NOMO-1 (cell line): ENCODE measurements at regions not wholly inside any gene's neighbourhood (a gene's known extent, or its start where the extent isn't known, plus 50 kb on each side); places are given as distances from the start of the nearest gene placed in this dataset.
"Not testable (repeated sequence)": the region's sequence is repeated elsewhere in the genome, so short reads cannot be mapped to it uniquely, and the experiment has no call there.

Source experiments
- DNase-seq, 2 experiments: peaks; one replicate each; lab custom pipeline; 2025; ENCODE audit not compliant: unreplicated experiment in 2 of 2; lab: John Stamatoyannopoulos, UW

DNA sequence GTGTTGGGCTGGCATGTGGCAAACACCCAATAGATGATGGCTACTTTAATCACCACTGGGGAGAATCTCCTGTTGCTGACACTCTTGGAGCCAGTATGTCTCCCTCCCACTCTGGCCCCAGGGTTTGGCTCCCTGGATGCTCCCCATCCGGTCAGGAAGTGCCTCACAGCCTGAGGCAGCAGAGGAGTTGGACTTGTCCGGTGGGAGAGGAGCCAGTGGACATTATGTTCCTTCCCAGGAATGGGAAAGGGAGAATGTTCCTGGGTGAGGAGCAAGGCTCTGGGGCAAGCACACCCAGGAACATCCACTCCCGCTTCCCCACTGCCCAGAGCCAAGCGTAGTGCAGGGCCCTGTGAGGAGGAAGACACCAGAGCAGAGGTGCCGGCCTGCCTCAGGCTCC is 84.6 kb upstream of the NAV2 start:
- no peak for DNase-seq

DNA sequence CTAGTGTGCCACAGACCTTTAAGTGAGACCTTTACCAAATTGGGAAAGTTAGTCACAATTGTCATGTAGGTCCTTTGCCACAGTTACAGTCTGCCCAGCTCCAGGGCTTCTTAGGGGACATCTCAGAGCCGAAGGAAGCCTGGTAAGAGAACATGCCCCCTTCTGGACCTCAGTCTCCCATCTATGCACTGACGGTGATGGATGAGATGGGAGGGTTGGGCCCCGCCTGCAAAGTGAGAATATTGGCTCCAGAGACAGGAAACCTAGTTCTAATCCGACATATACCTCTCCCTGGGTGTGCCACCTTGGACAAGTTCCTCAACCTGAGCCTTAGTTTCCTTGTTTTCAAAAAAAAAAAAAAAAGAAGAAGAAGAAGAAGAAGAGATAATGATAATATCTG is 85.1 kb upstream of the NAV2 start:
- no peak for DNase-seq

GRCh38 chr11:19625438-19625837 is 87.2 kb upstream of the NAV2 start:
- peak; percentile 37 to 85 for DNase-seq

GRCh38 chr11:19617696-19618523 is 94.7 kb upstream of the NAV2 start:
- DNase-seq: no peak

DNA sequence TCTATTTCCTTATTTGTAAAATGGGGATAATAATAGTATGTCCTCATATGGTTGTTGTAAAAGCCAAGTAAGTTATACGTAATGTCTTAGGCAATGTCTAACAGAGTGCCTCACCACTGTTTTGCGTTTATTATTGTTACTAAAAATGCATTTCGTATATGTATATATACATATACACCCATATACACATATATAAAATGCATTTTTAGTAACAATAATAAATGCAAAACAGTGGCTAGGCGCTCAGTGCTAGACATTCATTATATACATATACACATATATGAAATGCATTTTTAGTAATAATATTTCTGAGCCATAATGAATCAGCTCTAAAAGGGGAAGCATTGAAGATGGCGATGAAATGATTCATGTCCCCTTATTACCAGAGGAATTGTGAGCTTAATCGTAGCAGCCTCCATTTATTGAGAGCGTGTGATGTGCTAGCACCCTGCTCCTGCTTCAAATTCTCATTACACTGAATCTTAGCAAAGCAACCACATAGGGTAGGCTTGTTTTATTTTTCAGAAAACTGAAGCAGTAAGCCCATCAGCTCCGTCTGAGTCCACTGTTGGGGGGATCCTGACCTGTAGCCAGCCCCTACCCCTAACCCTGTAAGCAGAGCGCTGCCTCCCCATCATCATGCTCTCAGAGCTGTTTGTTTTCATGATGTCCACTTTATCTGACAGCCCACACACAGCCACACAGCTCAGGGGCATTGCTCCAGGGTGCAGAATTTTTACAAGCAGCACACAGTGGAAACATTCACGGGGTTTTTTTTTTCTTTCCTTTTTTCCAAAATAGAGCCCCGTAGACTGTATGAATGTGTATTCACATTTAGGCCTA is 97.1 kb upstream of the NAV2 start:
- no peak for DNase-seq

- DNase-seq: no peak
Measured at GRCh38 chr11:19614370-19614940, 98.2 kb upstream of the NAV2 start.

DNA sequence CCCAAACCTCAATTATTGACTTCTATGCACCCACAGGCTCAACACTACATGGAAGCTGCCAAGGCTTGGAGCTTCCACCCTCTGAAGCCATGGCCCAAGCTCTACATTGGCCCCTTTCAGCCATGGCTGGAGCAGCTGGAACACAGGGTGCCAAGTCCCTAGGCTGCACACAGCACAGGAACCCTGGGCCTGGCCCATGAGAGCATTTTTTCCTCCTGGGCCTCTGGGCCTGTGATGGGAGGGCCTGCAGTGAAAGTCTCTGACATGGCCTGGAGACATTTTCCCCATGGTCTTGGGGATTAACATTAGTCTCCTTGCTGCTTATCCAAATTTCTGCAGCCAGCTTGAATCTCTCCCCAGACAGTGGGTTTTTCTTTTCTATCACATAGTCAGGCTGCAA is 100.6 kb upstream of the NAV2 start:
- DNase-seq: not testable (repeated sequence)

- no peak for DNase-seq
Measured at GRCh38 chr11:19607656-19608360, 104.8 kb upstream of the NAV2 start.

GRCh38 chr11:19606856-19607655 is 105.6 kb upstream of the NAV2 start:
- no peak for DNase-seq

DNA sequence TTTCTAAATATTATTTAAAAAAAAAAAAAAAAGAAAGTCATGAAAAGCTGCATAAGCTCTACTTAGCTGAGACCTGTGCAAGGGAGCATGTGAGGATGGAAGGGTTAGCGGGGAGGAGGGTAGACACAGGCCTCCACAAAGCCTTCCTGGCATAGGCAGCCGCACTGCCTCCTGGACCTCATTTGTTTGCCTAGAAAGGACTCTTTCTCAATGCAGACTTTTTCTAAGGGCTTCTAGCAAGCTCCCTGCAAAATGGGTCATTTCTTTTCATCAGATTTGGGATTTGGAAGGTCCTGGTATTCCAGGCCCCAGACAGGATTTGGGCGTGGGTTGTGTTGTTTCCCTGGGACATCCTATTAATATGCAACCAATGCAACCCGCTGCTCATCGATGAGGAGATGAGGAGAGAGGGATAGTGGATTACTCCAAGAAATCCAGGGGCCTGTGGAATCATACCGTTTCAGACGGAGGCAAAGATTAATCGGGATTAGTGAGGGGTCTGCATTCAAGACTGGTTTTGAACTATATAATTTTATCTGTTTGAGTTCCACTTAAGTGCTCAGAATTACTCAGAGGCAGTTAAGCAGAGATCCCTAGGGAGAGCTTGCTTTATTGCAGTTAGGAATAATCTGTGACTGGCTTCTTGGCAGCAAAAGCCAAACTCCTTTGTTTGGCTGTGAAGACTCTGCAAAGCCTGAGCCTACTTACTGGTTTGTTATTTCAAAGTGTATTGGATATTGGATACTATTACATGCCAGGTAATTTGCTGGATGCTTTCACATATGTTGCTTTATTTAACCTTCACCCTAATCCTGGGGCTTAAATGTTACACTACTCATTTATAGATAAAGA is 106.9 kb upstream of the NAV2 start:
- DNase-seq: no peak

GRCh38 chr11:19604679-19605375 is 107.8 kb upstream of the NAV2 start:
- DNase-seq: no peak

- no peak for DNase-seq
Measured at GRCh38 chr11:19603771-19604170, 108.9 kb upstream of the NAV2 start.

DNA sequence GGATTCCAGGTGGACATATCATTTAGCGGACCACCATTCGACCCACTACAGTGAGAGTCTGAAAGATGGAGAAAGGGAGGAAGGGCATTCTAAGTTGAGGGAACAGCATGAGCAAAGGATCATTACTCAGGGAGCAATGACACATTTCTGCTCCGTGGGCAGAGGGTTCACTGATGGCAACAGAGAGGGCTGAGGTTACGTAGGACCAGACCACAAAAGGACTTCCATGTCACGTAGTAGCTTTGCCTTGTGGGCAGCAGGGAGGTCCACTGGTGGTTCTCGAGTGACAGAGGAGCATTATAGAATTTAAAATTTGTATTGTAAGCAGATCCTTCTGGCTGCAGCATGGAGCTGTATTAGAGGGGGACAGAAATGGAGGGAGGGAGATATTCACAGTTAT is 109.7 kb upstream of the NAV2 start:
- no peak for DNase-seq

GRCh38 chr11:19602406-19602805 is 110.2 kb upstream of the NAV2 start:
- DNase-seq: no peak

- DNase-seq: no peak
Measured at GRCh38 chr11:19601235-19601634, 111.4 kb upstream of the NAV2 start.

DNA sequence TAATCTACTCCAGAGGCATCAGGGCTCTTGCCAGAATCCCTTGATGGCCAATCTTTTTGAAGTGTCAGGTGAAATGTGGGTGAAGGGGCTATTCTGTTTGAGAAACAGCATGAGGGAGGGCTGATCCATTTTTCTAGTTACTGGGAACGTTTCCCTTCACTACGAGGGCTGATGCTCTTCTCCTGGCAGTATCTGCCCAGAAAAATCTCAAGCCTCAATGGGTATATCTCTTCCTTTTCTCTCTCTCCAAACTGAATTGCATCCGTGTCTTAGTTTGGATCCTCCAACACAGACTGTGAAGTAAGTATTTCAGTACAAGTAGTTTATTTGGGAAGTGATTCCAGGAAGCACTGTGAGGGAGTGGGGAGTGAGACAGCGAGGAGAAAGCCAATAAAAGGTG is 113.0 kb upstream of the NAV2 start:
- no peak for DNase-seq

DNA sequence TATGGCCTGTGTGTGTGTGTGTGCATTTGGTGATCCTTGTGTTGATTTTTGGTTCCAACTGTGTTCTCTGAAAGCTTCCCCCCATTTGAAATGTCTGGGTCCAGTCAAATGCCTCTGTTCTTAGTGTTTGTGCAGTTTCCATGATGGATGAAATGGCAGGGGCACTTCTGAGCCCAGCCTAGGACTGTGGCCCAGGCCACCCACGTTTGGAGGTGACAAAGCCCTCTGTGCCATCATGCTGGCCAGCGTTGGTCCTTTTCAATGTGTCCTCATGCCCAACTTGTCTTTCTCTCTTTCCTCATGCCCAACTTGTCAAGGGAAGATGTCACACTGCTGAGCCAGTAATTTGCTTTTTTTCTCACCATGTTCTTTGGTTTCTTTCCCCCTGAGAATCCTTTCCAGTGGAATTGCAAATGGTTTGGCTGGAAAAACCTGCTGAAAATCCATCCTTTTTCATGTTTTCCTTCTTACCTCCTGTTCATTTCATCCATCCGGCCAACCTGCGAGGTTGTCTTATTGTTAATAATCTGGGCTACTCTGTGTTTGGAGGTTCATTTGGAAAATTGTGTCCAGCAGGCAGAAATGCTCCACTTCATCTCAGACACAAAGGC is 113.7 kb upstream of the NAV2 start:
- DNase-seq: no peak

DNA sequence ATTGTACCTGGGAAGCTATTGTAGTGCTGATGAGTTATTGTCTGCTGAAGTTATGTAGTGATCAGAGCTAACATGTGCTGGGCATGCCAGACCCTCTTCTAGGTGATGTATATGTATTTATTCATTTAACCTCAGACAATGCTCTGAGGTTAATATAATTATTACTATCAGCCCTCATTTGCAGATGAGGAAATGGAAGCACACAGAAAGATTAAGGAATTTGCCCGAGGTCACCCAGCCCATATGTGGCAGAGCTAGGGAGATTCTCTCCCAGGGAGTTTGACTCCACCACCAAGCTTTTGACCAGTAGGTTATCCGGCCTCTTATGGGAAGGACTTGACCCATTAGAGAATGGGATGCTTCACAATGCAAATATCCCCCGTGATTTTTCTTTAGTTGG is 114.2 kb upstream of the NAV2 start:
- no peak for DNase-seq
